ENCODE measurements at regions not wholly inside any gene's neighbourhood (a gene's known extent, or its start where the extent isn't known, plus 50 kb on each side); places are given as distances from the start of the nearest gene placed in this dataset.

DNA sequence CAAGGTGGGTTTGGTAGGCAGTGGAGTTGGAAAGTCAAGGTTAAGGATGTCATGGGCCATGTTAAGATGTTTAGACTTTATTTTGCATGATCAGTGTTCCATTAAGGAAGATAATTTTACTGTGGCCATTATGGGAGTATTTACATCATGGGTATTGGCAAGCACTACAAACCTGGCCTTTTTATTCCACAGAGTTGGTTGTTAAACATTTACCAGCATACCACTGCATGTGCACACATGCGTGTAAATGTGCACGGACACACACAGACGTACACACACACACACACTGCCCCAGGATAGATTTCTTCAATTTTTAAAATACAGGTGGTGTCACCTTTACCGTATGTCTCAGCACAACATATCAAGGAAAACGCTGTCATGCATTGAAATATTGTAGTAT, 51.4 kb upstream of the ITGA6 start:
- TF ChIP-seq, protein P1, sequence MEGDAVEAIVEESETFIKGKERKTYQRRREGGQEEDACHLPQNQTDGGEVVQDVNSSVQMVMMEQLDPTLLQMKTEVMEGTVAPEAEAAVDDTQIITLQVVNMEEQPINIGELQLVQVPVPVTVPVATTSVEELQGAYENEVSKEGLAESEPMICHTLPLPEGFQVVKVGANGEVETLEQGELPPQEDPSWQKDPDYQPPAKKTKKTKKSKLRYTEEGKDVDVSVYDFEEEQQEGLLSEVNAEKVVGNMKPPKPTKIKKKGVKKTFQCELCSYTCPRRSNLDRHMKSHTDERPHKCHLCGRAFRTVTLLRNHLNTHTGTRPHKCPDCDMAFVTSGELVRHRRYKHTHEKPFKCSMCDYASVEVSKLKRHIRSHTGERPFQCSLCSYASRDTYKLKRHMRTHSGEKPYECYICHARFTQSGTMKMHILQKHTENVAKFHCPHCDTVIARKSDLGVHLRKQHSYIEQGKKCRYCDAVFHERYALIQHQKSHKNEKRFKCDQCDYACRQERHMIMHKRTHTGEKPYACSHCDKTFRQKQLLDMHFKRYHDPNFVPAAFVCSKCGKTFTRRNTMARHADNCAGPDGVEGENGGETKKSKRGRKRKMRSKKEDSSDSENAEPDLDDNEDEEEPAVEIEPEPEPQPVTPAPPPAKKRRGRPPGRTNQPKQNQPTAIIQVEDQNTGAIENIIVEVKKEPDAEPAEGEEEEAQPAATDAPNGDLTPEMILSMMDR (IDR thresholded peaks at IDR 0.05; ENCODE audit: low read depth, low read length) = no peak
- TF ChIP-seq EZH2phosphoT487 (IDR thresholded peaks at IDR 0.05; ENCODE audit: low read depth) = no peak

Data from OCI-LY3 (cell line).